ENCODE measurements at regions not wholly inside any gene's neighbourhood (a gene's known extent, or its start where the extent isn't known, plus 50 kb on each side); places are given as distances from the start of the nearest gene placed in this dataset.

GRCh38 chr7:116386674-116387073 is 112.9 kb upstream of the CAV2 start (continued):
- TF ChIP-seq SIN3A (IDR thresholded peaks at IDR 0.05; ENCODE audit: low read depth) (no peak), SRF (IDR thresholded peaks at IDR 0.05; ENCODE audit: low read depth) (no peak), ZFX (IDR thresholded peaks at IDR 0.05) (no peak), RAD21 (IDR thresholded peaks at IDR 0.05; ENCODE audit: low read depth) (no peak)

GRCh38 chr7:116390363-116390762 is 109.2 kb upstream of the CAV2 start:
- no peak for DNase-seq (ENCODE audit: low read depth, low spot score)
- H3K79me2 ChIP-seq (ENCODE audit: insufficient read depth, low read length), result no peaks in the 10 kb centered on the region
- H3K9me2 ChIP-seq (ENCODE audit: insufficient read depth), result no peaks in the 10 kb centered on the region
- no peaks in the 10 kb centered on the region for H4K20me1 ChIP-seq (ENCODE audit: insufficient read depth)
- H3K27ac ChIP-seq (ENCODE audit: low read depth, low read length), result no peak overlapping the region
- H3K9me3 ChIP-seq (ENCODE audit: control insufficient read depth in 1 of 2, insufficient read depth in 1 of 2, low read depth in 1 of 2, low read length in 2 of 2), result no peaks in the 10 kb centered on the region
- POLR2A ChIA-PET, result no interaction called here
- no TSS peak for BruUV-seq (replicated peaks)
- peaks cover 10% of the 10 kb centered on the region in 2 experiments for H3K4me1 ChIP-seq (ENCODE audit: control insufficient read depth in 1 of 2, insufficient read depth in 2 of 2, low read length in 2 of 2)
- no peak for ATAC-seq
- no peaks in the 10 kb centered on the region for H3K36me3 ChIP-seq (ENCODE audit: control insufficient read depth in 1 of 2, insufficient read depth in 2 of 2, low read length in 2 of 2)
- H3K4me3 ChIP-seq (replicated peaks in 1 of 2; ENCODE audit: low read depth in 1 of 2, low read length in 2 of 2), result no peak overlapping the region
- intact Hi-C loops (cut with micrococcal nuclease), result no loop called here
- CTCF ChIA-PET, result no interaction called here
- TF ChIP-seq EGR1 (IDR thresholded peaks at IDR 0.05; ENCODE audit: low read depth) (no peak), RAD21 (IDR thresholded peaks at IDR 0.05; ENCODE audit: low read depth) (no peak), POLR2A (IDR thresholded peaks at IDR 0.05; ENCODE audit: borderline replicate concordance, extremely low read depth, insufficient read depth, insufficient read length) (no peak), ATF3 (IDR thresholded peaks at IDR 0.05) (no peak), ZBTB33 (IDR thresholded peaks at IDR 0.05; ENCODE audit: extremely low read depth, insufficient replicate concordance, low read length) (no peak), CBX3 (IDR thresholded peaks at IDR 0.05; ENCODE audit: low read depth) (no peak), SRF (IDR thresholded peaks at IDR 0.05; ENCODE audit: low read depth) (no peak), ZNF274 (IDR thresholded peaks at IDR 0.05; ENCODE audit: low read depth, low read length) (no peak), EZH2 (IDR thresholded peaks at IDR 0.05) (no peak), JUND (IDR thresholded peaks at IDR 0.05) (no peak), CTCF (IDR thresholded peaks at IDR 0.05 in 2 of 3, conservative IDR thresholded peaks at IDR 0.05 in 1 of 3; ENCODE audit: borderline replicate concordance in 1 of 3, insufficient read depth in 1 of 3, low read depth in 2 of 3, low read length in 2 of 3) (no peak), FOSL1 (IDR thresholded peaks at IDR 0.05; ENCODE audit: low read depth) (no peak), ZFX (IDR thresholded peaks at IDR 0.05) (no peak), EZH2phosphoT487 (IDR thresholded peaks at IDR 0.05; ENCODE audit: borderline replicate concordance) (no peak), POLR2AphosphoS5 (IDR thresholded peaks at IDR 0.05; ENCODE audit: low read depth, low read length) (no peak)
- H2AFZ ChIP-seq (ENCODE audit: low read depth, low read length, poor library complexity, severe bottlenecking), result no peak overlapping the region
- H3K4me2 ChIP-seq (ENCODE audit: low read length), result no peak overlapping the region
- H3K27me3 ChIP-seq (ENCODE audit: insufficient read depth, low read length), result no peaks in the 10 kb centered on the region
- RAD21 ChIA-PET (ENCODE audit: low non-redundant PET in 1 of 2, low total read pairs in 2 of 2, uncharacterized antibody in 2 of 2, unreplicated experiment in 2 of 2), result no interaction called here
- H3K9ac ChIP-seq (ENCODE audit: low read length), result no peak overlapping the region

All from HCT116 (cell line).